ENCODE measurements at regions not wholly inside any gene's neighbourhood (a gene's known extent, or its start where the extent isn't known, plus 50 kb on each side); places are given as distances from the start of the nearest gene placed in this dataset.

DNA sequence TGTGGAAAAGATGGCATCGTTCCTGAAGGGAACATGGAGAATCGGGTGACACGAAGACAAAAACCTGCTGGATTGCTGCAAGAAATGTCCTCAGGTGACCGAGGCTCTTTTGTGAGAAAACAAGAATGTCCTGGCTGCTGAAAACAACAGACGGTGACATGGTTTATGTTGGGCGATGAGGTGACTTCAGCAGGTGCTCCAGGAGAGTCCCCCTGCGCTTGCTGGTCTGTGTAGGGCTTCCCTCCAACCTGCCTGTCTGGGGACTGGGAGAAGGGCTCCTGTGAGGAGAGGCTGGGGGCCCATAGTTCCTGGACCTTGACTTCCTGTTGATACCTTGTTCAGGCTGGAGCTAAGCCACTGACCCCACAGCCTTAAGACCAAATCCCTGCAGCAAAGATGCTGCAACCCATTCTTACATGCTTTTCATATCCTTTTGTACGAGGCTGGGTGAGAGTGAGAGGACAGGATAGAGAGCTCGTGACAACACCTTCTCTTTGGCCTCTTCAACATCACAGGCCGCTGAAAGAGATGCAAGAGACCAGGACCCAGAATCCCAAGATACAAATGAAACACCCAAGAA lies 134.8 kb downstream of the CD83 start:
- Mint-ChIP-seq H3K4me3 (no peak overlapping the region), H3K9me3 (no peaks in the 10 kb centered on the region), H3K27me3 (peaks cover 8% of the 10 kb centered on the region), H3K4me1 (peaks cover 7% of the 10 kb centered on the region), H3K36me3 (no peaks in the 10 kb centered on the region), H3K27ac (no peak overlapping the region)
- DNase-seq: no peak
- CTCF ChIA-PET: no interaction called here

DNA sequence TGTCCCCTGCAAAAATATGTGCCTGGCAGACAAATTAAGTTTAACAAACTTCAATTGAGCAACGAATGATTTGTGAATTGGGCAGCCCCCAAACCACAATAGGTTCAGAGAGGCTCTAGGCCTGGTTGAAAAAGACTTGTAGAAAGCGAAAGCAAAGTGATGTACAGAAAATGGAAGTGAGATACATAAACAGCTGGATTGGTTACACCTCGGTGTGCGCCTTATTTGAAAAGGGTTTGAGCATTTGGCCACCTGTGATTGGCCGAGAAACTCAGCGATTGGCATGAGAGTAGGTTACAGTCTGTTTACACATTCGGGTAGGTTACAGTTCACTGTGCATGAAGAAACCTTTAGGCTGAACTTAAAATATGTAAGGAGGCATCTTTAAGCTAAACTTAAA lies 136.9 kb downstream of the CD83 start:
- Mint-ChIP-seq H3K9me3 (no peaks in the 10 kb centered on the region), H3K4me3 (no peak overlapping the region), H3K27me3 (peaks cover 8% of the 10 kb centered on the region), H3K4me1 (peaks cover 7% of the 10 kb centered on the region), H3K27ac (no peak overlapping the region), H3K36me3 (no peaks in the 10 kb centered on the region)
- CTCF ChIA-PET: no interaction called here
- no peak for DNase-seq

DNA sequence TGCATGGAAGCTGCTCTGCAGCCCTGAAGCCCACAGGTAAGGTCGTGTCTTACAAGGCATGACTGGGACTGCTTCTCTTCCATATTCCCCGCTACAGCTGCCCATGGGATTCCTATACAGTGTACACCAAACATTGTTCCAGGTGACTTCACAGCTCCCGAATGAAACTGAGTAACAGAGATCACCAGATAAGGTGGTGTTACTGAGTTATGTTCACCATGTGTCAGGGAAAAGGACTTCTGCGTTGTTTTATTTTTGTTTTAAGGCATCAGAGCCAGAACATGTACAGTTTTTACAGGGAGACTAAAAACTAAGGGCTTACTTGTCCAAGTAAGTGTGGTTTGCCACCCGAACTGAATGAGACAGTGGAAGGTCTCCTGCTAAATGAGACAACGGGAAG lies 138.3 kb downstream of the CD83 start:
- H3K4me3 Mint-ChIP-seq: no peak overlapping the region
- H3K36me3 Mint-ChIP-seq: no peaks in the 10 kb centered on the region
- CTCF ChIA-PET: no interaction called here
- peaks cover 5% of the 10 kb centered on the region for H3K27me3 Mint-ChIP-seq
- H3K4me1 Mint-ChIP-seq: peaks cover 7% of the 10 kb centered on the region
- H3K27ac Mint-ChIP-seq: no peak overlapping the region
- peaks cover 2% of the 10 kb centered on the region for H3K9me3 Mint-ChIP-seq
- no peak for DNase-seq

DNA sequence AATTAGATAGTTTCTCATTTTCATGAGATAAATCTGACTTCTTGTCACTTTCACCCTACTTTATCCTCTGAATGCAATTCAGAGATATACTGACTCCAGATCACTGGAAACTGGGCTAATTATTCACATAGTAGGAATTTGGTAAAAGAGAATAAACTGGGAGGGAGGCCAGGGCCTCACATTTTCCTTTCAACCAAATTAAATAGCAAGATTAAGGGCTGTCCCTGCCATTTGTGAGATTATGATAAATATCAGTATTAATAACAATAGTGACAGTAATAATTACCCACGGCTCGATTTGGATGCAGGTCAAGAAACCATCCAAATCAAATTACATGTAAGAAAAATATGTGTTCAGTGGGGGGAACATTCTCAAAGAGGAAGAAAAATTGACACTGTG lies 140.5 kb downstream of the CD83 start:
- Mint-ChIP-seq H3K9me3 (peaks cover 4% of the 10 kb centered on the region), H3K36me3 (no peaks in the 10 kb centered on the region), H3K27ac (no peak overlapping the region), H3K4me3 (no peak overlapping the region), H3K27me3 (peaks cover 5% of the 10 kb centered on the region), H3K4me1 (peaks cover 7% of the 10 kb centered on the region)
- DNase-seq: no peak
- CTCF ChIA-PET: no interaction called here

DNA sequence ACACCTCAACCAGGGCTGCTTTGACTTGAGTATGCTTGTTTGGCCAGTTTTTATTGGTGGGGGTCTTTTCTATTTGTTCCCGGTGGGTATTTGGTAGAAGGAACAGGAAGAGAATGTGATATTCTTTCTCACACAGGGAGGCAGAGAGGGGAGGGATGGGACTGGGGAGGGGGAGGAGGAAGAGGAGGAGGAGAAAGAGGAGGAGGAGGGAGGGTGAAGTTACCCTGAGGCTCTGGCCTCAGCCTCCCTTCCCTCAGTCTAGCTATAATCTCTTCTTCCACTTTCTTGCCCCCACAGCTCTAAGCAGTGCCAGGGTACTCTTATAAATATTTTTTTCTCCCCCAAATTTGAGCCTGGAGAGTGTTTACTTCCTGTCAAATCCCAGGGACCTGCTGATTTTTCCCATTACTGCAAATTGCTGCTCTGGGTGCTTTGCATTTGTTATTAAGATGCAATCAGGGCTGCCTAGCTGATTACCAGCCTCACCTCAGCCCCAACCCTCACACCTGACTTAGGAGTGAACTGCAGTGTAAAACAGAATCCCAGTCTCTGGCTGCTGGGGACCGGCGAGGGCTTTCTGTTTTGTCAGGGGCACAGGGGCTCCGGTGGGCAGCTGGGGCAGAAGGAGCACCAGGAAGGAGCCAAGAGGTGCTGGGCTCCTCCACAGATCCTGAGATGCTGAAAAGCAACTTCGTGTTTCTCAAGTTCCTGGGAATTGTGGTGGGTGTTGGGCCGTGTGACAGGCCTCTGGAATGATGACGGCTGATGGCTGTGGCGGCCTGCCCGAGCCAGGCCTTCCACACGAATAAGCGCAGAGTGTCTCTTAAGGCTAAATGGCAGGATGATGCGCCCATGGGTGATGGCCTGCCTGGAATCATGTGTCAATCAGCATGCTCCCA lies 141.4 kb downstream of the CD83 start:
- CTCF ChIA-PET: interaction anchor here (0.6 kb wide), 1 partner anchor 889 kb away, joined by 3 read pairs; no protein-coding TSS in a partner anchor
- Mint-ChIP-seq H3K36me3 (no peaks in the 10 kb centered on the region), H3K4me1 (peaks cover 7% of the 10 kb centered on the region), H3K4me3 (no peak overlapping the region), H3K27me3 (peaks cover 5% of the 10 kb centered on the region), H3K27ac (no peak overlapping the region), H3K9me3 (peaks cover 8% of the 10 kb centered on the region)
- no peak for DNase-seq

DNA sequence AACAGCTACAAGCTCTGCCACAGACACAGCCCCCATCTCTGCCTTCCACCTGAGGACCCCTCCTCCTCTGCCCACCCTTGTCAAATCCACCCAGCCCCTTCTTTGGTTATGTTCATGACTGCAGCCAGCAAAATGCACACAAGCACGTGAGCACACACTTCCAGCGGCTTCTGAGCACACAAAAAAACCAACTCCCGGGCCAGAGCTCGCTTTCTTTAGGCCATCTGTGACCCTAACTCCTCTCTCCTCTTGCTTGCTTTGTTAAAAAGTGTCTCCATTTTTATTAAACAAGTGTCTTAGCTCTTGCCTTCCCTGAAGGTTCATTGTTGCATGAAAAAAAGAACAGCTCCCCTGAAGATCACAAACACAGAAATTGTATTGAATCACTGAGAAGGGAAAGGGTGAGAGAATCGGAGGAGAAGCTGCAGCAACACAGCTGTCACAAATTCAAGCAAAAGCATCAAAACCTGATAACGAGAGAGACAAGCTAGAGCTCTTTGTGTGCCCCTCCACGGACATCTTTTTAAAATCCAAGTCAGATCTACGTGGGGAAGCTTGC lies 142.1 kb downstream of the CD83 start:
- H3K27me3 Mint-ChIP-seq: peaks cover 5% of the 10 kb centered on the region
- peaks cover 15% of the 10 kb centered on the region for H3K9me3 Mint-ChIP-seq
- H3K4me3 Mint-ChIP-seq: no peak overlapping the region
- no peak for DNase-seq
- H3K27ac Mint-ChIP-seq: no peak overlapping the region
- H3K36me3 Mint-ChIP-seq: peaks cover 3% of the 10 kb centered on the region
- H3K4me1 Mint-ChIP-seq: peaks cover 2% of the 10 kb centered on the region
- CTCF ChIA-PET: interaction anchor here (0.6 kb wide), 1 partner anchor 890 kb away, joined by 3 read pairs; no protein-coding TSS in a partner anchor

DNA sequence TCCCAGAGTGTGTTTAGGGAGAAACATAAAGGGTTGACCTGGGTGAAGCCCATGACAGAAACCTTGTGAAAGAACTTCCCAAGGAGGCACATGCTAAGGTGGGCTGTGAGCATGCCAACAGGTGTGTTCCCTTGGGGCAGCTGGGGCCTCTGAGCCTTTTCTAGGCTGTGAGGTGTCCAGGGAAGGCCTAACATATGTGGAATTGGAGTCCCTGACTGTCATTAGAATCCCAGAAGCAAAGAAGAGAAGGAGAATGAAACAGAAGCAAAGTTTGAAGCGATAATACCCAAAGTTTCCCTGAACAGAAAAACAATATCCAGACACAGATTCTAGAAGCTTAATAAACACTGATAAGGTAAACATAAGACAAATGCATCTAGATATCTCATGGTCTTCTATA lies 143.3 kb downstream of the CD83 start:
- peaks cover 15% of the 10 kb centered on the region for H3K9me3 Mint-ChIP-seq
- no peak overlapping the region for H3K27ac Mint-ChIP-seq
- no peak overlapping the region for H3K4me3 Mint-ChIP-seq
- peaks cover 8% of the 10 kb centered on the region for H3K4me1 Mint-ChIP-seq
- no peak for DNase-seq
- CTCF ChIA-PET: no interaction called here
- peaks cover 9% of the 10 kb centered on the region for H3K27me3 Mint-ChIP-seq
- peaks cover 3% of the 10 kb centered on the region for H3K36me3 Mint-ChIP-seq

DNA sequence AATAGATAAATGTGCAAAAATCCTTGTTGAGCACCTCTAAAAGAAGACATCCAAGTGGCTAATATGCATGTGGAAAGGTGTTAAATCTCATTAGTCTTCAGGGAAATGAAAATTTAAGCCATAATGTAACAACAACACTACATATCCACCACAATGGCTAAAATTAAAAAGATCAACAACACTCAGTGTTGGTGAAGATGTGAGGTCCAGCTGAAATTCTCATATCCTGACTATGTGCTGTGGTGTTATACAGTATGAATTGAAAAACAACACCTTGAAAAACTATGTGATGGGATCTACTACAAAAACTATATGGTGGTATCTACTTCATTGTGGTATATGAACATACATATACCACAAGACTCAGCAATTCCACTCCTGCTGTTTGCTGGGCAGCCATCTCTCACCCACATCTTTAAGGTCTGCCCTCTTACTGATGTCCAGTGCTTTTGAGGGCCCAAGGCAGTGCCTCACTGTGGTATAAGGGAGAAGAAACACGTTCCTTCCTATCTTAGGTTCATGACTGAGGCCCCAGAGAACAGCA lies 146.4 kb downstream of the CD83 start:
- Mint-ChIP-seq H3K27ac (no peak overlapping the region), H3K27me3 (peaks cover 9% of the 10 kb centered on the region), H3K36me3 (peaks cover 3% of the 10 kb centered on the region), H3K4me1 (peaks cover 11% of the 10 kb centered on the region), H3K9me3 (peaks cover 15% of the 10 kb centered on the region), H3K4me3 (no peak overlapping the region)
- CTCF ChIA-PET: no interaction called here
- no peak for DNase-seq

DNA sequence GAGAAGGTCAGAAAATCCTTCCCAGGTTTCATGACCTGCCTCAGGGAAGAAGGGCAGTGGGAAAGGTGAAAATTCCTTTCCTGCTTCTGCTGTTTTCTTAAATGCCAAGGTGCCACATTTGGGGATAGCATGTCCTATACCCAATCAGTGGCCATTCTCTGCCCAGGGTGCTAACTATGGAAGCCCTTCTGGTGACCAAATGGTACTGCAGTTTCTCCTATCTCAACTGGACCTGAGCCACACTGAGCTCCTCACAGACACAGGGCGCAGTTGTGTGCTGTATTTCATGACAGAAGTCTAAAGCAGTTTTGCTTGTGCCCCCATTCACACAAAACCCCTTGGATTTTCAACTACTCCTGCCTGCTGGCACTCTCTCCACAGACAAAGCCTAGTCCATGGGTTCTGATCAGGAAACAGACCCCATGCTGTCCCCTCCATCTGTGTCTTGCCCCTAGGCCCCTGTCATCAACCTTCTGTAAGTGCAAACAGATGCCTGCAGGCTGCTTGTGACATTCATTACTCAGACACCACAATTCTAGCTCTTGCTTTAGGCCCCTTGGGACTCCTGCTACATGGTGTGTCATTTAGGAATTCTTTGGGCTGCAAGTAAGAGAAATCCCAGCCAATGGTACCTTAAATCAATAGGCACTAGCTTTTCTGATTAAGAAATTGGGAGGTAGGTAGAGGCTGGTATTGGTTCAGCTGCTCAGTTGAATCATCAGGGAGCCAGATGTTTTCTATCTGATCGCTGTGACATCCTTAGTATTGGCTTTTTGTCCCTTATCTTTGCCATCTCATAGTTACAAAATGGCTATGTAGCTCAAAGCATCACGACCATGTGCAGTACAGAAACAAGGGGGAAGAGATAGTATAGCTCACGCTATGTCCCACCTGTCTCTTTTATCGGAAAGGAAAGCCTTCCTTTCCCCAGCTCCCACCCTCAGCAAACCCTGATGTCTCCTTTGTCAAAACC lies 147.8 kb downstream of the CD83 start:
- Mint-ChIP-seq H3K36me3 (peaks cover 3% of the 10 kb centered on the region), H3K27me3 (peaks cover 9% of the 10 kb centered on the region), H3K4me3 (no peak overlapping the region), H3K27ac (peak overlapping the region; percentile 78), H3K9me3 (peaks cover 15% of the 10 kb centered on the region), H3K4me1 (peaks cover 20% of the 10 kb centered on the region)
- DNase-seq: no peak
- CTCF ChIA-PET: no interaction called here

DNA sequence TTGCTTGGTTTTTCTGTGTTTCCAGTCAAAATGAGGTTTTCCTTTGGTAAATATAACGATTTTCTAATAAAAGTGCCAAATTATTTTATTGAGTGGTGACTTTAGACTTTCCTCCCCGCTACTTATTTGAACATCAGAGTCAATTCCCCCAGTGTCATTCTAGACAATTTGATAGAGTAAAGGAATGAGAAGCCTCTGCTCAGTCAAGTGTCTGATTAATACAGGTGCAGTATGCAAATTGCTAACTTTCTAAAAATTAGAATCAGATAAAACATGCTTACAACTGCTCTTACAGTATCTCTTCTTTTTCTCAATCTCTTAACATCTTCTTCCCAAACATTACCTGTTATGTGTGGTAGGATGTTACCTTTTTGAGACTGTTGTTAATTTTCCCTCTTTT lies 148.7 kb downstream of the CD83 start:
- H3K27ac Mint-ChIP-seq: no peak overlapping the region
- peaks cover 3% of the 10 kb centered on the region for H3K36me3 Mint-ChIP-seq
- H3K4me1 Mint-ChIP-seq: peaks cover 30% of the 10 kb centered on the region
- CTCF ChIA-PET: interaction anchor here (1.8 kb wide), 1 partner anchor 51 kb away, joined by 4 read pairs; no protein-coding TSS in a partner anchor
- DNase-seq: no peak
- H3K9me3 Mint-ChIP-seq: peaks cover 10% of the 10 kb centered on the region
- peaks cover 4% of the 10 kb centered on the region for H3K27me3 Mint-ChIP-seq
- no peak overlapping the region for H3K4me3 Mint-ChIP-seq

DNA sequence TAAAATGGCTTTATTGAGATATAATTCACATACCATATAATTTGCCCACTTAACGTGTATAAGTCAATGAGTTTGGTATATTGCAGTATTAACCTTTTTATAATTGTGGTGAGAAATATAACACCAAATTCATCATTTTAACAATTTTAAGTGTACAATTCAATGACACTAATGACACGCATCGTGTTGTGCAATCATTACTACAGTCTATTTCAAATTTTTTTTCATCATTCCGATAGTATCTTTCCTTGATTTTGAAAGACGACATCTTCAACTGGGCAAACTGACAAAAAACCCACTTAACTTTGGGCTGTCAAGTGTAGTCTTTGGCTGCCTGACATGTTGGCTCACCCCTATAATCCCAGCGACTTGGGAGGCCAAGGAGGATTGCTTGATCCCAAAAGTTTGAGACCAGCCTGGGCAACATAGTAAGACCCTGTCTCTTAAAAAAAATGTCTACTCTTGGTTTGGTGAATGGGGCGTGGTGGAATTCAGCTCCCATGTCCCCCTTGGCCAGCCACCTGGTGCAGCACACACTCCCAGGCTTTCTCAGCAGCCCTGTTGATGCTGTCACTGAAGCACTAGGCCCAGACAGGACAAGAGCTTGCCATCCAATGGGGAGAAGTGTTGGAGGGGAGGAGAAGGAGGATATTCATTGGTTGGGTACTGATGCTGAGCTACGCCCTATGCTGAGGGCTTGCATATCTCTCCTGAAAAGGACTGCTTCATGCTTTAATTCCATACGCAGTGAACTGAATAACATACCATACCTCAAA lies 150.5 kb downstream of the CD83 start:
- Mint-ChIP-seq H3K4me1 (peaks cover 40% of the 10 kb centered on the region), H3K4me3 (no peak overlapping the region), H3K36me3 (peaks cover 5% of the 10 kb centered on the region), H3K27me3 (peaks cover 4% of the 10 kb centered on the region), H3K9me3 (peaks cover 20% of the 10 kb centered on the region), H3K27ac (no peak overlapping the region)
- CTCF ChIA-PET: interaction anchor here (1.8 kb wide), 1 partner anchor 49 kb away, joined by 4 read pairs; no protein-coding TSS in a partner anchor
- DNase-seq: no peak

DNA sequence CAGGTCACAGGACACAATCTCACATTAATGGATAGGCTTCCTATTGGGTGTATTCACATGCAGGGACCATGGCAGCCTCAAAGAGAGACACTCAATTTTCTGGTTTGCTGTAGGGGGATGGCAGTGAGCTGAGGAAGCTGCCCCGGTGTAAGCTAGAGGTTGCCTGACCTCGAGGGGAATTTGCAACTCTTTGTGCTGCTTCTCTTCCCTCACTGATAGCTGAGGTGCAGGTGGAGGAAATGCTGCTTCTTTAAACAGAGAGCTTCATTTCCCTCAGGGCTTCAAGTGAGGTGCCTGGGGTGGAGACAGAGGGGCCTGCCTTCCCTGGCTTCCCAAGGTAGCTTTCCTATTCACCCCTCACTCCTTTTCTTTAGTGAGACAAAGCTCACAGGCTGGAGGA lies 151.9 kb downstream of the CD83 start:
- CTCF ChIA-PET: no interaction called here
- peaks cover 41% of the 10 kb centered on the region for H3K4me1 Mint-ChIP-seq
- H3K9me3 Mint-ChIP-seq: peaks cover 12% of the 10 kb centered on the region
- H3K36me3 Mint-ChIP-seq: peaks cover 3% of the 10 kb centered on the region
- no peak for DNase-seq
- H3K27ac Mint-ChIP-seq: peak overlapping the region; percentile 38
- no peak overlapping the region for H3K4me3 Mint-ChIP-seq
- peaks cover 4% of the 10 kb centered on the region for H3K27me3 Mint-ChIP-seq

Measured in activated naive CD4-positive, alpha-beta T cell treated with anti-CD3 and anti-CD28 coated beads, Interleukin-2, amount 10 ng/mL, durations not matched to agents 7 days and 5 days (primary cell).